ENCODE measurements at regions not wholly inside any gene's neighbourhood (a gene's known extent, or its start where the extent isn't known, plus 50 kb on each side); places are given as distances from the start of the nearest gene placed in this dataset.
A peak's percentile ranks its signal among the peaks of the same experiment; 100 is the strongest.
"Not testable (repeated sequence)": the region's sequence is repeated elsewhere in the genome, so short reads cannot be mapped to it uniquely, and the experiment has no call there.

GRCh38 chr12:114817571-114818425 is 133.8 kb upstream of the TBX3 start:
- peak; percentile 69 for DNase-seq

- no peak for DNase-seq
Measured at GRCh38 chr12:114815026-114815795, 131.2 kb upstream of the TBX3 start.

- DNase-seq = peak; percentile 63
Measured at GRCh38 chr12:114812858-114813761, 129.1 kb upstream of the TBX3 start.

- no peak for DNase-seq
Measured at GRCh38 chr12:114812384-114812783, 128.4 kb upstream of the TBX3 start.

DNA sequence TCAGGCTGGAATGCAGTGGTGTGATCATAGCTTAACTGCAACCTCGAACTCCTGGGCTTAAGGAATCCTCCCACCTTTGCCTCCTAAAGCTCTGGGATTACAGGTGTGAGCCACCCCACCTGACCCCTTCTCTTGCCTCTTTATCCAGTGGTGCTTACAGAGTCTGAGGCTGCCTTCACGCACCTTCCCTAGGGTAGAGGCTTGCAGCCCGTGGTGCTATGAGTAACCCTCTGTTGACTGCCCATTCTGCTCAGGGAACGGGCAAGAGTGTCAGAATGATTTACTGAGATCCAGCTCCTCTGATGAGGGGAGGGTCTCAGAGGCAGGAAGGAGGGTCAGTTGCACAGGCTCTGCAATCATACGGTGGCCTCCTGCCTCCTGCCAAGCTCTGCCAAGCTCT is 125.1 kb upstream of the TBX3 start:
- DNase-seq = no peak

GRCh38 chr12:114801381-114801780 is 117.4 kb upstream of the TBX3 start:
- not testable (repeated sequence) for DNase-seq

DNA sequence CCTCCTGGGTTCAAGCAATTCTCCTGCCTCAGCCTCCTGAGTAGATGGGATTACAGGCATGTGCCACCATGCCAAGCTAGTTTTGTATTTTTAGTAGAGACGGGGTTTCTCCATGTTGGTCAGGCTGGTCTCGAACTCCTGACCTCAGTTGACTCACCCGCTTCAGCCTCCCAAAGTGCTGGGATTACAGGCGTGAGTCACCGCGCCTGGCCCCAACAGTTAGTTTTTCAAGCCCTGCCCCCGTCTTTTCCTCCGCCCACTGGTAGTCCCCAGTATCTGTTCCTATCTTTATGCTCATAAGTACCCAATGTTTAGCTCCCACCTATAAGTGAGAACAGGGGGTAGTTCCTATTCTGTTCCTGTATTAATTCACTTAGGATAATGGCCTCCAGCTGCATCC is 116.6 kb upstream of the TBX3 start:
- DNase-seq = not testable (repeated sequence)

GRCh38 chr12:114799574-114800487 is 115.9 kb upstream of the TBX3 start:
- DNase-seq = no peak

- DNase-seq = no peak
Measured at GRCh38 chr12:114794049-114794558, 110.1 kb upstream of the TBX3 start.

DNA sequence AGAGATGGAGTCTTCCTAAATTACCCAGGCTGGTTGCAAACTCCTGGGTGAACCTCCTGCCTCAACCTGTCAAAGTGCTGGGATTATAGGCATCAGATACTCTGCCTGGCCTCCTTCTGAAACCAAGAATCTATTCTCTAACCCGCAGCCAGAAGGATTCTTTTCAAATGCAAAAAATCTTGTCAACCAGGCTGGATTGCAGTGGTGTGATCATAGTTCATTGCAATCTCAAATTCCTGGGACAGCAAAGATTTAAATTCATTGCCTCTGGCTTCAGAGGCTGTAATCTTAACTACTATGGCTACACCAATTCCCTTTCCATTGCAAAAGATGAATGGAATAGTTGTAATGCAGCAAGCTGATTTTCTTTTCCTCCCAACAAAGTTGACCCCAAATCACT is 106.3 kb upstream of the TBX3 start:
- no peak for DNase-seq

DNA sequence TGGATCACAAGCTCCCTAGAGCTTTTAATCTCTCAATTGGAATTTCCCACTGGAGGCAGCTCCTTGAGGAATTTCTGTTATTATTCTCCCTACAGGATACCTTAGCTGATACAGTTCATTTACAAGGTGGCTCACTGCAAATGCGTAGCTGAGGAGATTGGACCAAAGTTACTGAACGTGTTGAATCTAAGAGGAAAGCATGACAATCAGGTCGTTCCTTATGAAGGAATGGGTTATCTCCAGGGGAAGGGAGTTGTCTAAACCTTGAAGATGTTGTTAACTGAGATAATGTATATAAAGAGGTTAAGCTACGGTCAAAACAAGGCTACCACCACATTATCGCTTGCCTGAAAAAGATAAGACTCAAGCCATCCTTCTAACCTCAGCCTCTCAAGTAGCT is 105.8 kb upstream of the TBX3 start:
- DNase-seq = no peak

GRCh38 chr12:114789276-114789675 is 105.3 kb upstream of the TBX3 start:
- no peak for DNase-seq

GRCh38 chr12:114784526-114784925 is 100.6 kb upstream of the TBX3 start:
- no peak for DNase-seq

DNA sequence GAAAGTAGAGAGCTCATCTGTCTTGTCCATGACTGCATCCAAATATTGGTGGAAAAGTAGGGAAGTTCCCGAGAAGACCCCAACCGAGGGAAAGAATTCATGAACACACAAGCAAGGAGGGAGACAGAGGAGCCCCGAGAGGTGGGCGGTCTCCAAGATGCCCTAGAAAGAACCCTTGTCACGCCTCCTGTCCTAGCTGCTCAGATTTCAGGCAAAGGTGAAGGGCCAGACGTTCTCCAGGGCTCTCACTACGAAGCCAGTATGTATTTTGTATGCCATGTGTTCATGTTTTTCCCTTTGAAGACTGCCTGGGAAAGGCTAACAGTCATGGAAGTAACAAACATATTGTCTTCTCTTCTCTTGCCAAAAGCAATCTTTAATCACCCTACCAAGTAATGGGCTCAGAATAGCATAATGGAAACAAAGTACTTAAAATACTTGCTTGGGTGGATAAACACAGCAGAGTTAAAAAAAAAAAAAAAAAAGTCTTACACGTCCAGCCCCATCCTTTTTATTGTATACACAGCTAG is 99.2 kb upstream of the TBX3 start:
- DNase-seq = peak; percentile 14

DNA sequence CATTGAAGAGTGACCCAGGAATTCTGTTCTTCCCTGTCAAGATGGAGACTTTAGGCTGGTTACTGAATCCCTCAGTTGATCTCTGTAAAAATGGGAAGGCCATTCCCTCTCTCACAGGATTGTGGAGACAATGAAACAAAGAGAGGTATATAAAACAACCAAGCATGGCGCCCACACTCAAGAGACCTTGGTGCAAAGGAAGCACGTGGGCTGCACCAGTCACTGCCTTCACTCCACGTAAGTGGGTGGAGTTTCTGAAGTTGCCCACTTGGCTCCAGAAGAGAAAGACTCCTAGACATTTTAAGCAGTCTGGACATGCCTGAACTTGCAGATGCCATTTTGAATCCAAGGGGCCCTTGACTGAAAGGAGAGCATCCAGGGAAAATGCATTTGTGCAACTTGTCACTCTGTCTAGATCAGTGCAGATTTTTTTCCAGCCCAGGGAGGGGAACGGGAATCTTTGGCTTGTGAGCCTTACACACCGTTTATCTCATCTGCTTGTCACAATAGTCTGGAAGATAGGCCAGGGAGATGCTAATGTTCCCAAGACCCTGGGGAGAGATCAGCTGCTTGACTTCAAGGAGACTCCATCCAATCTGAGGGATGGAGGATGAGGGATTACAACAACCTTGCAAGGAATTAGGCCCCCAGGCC is 96.9 kb upstream of the TBX3 start:
- DNase-seq = no peak

- no peak for DNase-seq
Measured at GRCh38 chr12:114779647-114780046, 95.7 kb upstream of the TBX3 start.

DNA sequence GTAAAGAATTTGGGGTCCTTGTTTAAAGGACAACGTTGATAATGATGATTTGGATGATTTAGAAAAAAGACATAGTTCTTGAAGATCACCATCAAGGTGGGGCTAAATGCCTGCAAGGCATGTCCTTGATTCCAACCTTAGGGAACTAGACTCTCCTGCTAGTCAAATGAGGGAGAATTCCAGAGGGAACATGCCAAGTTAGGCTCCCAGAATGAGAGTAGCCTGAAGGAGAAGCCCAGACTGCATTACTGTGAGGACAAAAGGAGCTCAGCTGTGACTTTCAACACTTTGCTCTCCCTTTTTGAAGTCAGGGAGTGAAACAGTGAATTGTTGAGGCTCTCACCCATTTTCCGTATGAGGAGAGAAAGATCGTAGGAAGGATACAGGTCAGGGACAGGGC is 95.2 kb upstream of the TBX3 start:
- no peak for DNase-seq

- DNase-seq = no peak
Measured at GRCh38 chr12:114776731-114777442, 92.9 kb upstream of the TBX3 start.

DNA sequence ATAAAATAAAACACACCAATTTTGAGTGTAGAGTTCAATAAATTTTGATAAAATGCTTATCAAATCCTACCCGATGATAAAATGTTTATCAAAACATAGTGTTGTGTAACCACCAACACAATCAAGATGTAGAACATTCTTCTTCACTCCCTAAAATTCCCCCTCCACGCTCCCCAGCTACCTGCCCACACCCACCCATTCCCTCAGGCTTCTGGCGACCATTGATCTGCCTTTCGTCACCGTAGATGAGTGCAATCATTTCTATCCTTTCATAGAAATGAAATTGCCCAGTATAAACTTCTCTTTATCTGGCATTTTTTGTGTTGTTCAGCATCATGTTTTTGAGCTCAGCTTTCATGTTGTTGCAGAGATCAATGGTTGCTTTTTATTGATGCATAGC is 90.7 kb upstream of the TBX3 start:
- DNase-seq = no peak

All from renal pelvis (tissue), 1 donor.